GM12878 (cell line): ENCODE measurements at regions not wholly inside any gene's neighbourhood (a gene's known extent, or its start where the extent isn't known, plus 50 kb on each side); places are given as distances from the start of the nearest gene placed in this dataset.

ENCODE experiments used
- ATAC-seq: fragments of 200-7000 bp; cut with Tn5 transposase; 3 replicates; pipeline ENCODE4 v1.9.1; 2020; ENCODE audit warnings: mild to moderate bottlenecking, moderate library complexity
- BruUV-seq: library from RNA; stranded (reverse); fragments of 400-500 nt; replicated peaks from 2 replicates; lab custom pipeline; 2021; lab: Mats Ljungman, UMichigan
- CTCF ChIA-PET: fragments of 300-600 bp; sonication (Branson Sonifier 250); formaldehyde crosslinking; extraction: SDS; loops from one replicate; lab custom pipeline; 2021; ENCODE audit warnings: inconsistent platforms; lab: Yijun Ruan, JAX
- POLR2A ChIA-PET: fragments of 350-600 bp; formaldehyde crosslinking; extraction: SDS; loops from one replicate; lab custom pipeline; 2021; ENCODE audit warnings: inconsistent platforms; lab: Charles Lee
- RAD21 ChIA-PET: fragments of 300-600 bp; sonication (Branson Sonifier 250); formaldehyde crosslinking; loops from one replicate; lab custom pipeline; 2023; ENCODE audit warnings: antibody characterized with exemption; ENCODE audit not compliant: unreplicated experiment; lab: Charles Lee
- SMC1A ChIA-PET: fragments of 300-600 bp; sonication (Branson Sonifier 250); formaldehyde crosslinking; loops from one replicate; lab custom pipeline; 2023; ENCODE audit not compliant: unreplicated experiment, uncharacterized antibody; lab: Charles Lee
- DNase-seq: peaks from one replicate; pipeline ENCODE4 v3.0.0-alpha.2; 2011; ENCODE audit warnings: low read depth, low spot score
- FAIRE-seq: peaks from 3 replicates; lab custom pipeline; 2011; peaks lifted over from hg19 to GRCh38; lab: Jason Lieb, UNC
- H2AFZ ChIP-seq: 2 replicates; pipeline ENCODE4 v1.6.0; 2011; ENCODE audit warnings: low read depth, low read length, control low read depth; ENCODE audit not compliant: control insufficient read depth
- H3K27ac ChIP-seq: 2 replicates; pipeline ENCODE4 v1.5.1; 2011; ENCODE audit warnings: control low read depth; ENCODE audit not compliant: control insufficient read depth, insufficient read depth
- H3K27me3 ChIP-seq, 2 experiments: replicated peaks in 1 of 2; 2 replicates each; pipeline versions ENCODE4 v1.6.0 to v1.6.1; 2011; ENCODE audit warnings: low read length in 1 of 2; ENCODE audit not compliant: control insufficient read depth in 2 of 2, insufficient read depth in 2 of 2
- H3K36me3 ChIP-seq, 2 experiments: 2 replicates each; pipeline ENCODE4 v1.5.1; 2011; ENCODE audit warnings: low read length in 1 of 2; ENCODE audit not compliant: control insufficient read depth in 2 of 2, insufficient read depth in 2 of 2
- H3K4me1 ChIP-seq: 2 replicates; pipeline ENCODE4 v1.6.1; 2011; ENCODE audit warnings: mild to moderate bottlenecking, low read length, moderate library complexity, mixed read lengths; ENCODE audit not compliant: control insufficient read depth, insufficient read depth
- H3K4me2 ChIP-seq: 2 replicates; pipeline ENCODE4 v1.6.0; 2011; ENCODE audit warnings: control low read depth; ENCODE audit not compliant: control insufficient read depth, insufficient read depth
- H3K4me3 ChIP-seq: fragments of 200-600 bp; sonication (generic); 2 replicates; pipeline ENCODE4 v1.5.1; 2016
- H3K79me2 ChIP-seq: 2 replicates; pipeline ENCODE4 v1.6.0; 2011; ENCODE audit warnings: low read length; ENCODE audit not compliant: control insufficient read depth, insufficient read depth
- H3K9ac ChIP-seq: 2 replicates; pipeline ENCODE4 v1.8.0; 2011; ENCODE audit warnings: low read length, control low read depth, mixed read lengths; ENCODE audit not compliant: control insufficient read depth, insufficient read depth
- H3K9me3 ChIP-seq: replicated peaks from 3 replicates; pipeline ENCODE4 v1.5.1; 2011; ENCODE audit warnings: mild to moderate bottlenecking, low read length; ENCODE audit not compliant: control insufficient read depth, insufficient read depth
- H4K20me1 ChIP-seq: 2 replicates; pipeline ENCODE4 v1.6.0; 2011; ENCODE audit not compliant: control insufficient read depth, insufficient read depth
- ETV6 ChIP-seq, 2 experiments: fragments of 450-650 bp in 1 of 2; IDR thresholded peaks in 1 of 2; conservative IDR thresholded peaks in 1 of 2; 2 replicates each; pipeline ENCODE4 v1.6.1; 2014; ENCODE audit warnings: antibody characterized with exemption in 1 of 2, borderline replicate concordance in 1 of 2, low read depth in 1 of 2, mild to moderate bottlenecking in 1 of 2, moderate library complexity in 1 of 2
- RBBP5 ChIP-seq: fragments of 200-600 bp; sonication (generic); conservative IDR thresholded peaks from 2 replicates; pipeline ENCODE4 v1.6.1; 2016
- TARDBP ChIP-seq: IDR thresholded peaks from 2 replicates; pipeline ENCODE4 v1.6.1; 2016; ENCODE audit warnings: borderline replicate concordance
- WRNIP1 ChIP-seq: IDR thresholded peaks from 2 replicates; pipeline ENCODE4 v1.6.1; 2011; ENCODE audit warnings: low read depth, low read length, improper control_type of control experiment, borderline replicate concordance
- WGBS: methylation state at CpG from one replicate; pipeline ENCODE4 v1.1.6; 2016; ENCODE audit warnings: low lambda C conversion rate; ENCODE audit not compliant: insufficient replicate concordance, insufficient coverage; ENCODE audit errors: missing lambda C conversion rate; 5-methylcytosine and 5-hydroxymethylcytosine counted together
- in situ Hi-C: fragments of 300-500 bp; cut with MboI; formaldehyde crosslinking; loops from 9 replicates; pipeline ENCODE4 v1.14.3; 2018; ENCODE audit warnings: mixed read lengths
- intact Hi-C: fragments of 100-400 bp; cut with micrococcal nuclease; formaldehyde crosslinking; loops from one replicate; pipeline ENCODE4 v1.14.2; 2022; ENCODE audit not compliant: unreplicated experiment
- TF ChIP-seq, protein P1 (sequence below): IDR thresholded peaks from 2 replicates; pipeline ENCODE4 v1.6.1; 2011; ENCODE audit warnings: mild to moderate bottlenecking, low read depth, low read length, moderate library complexity; ENCODE audit not compliant: insufficient replicate concordance
- TF ChIP-seq, protein P2 (sequence below): fragments of 450-650 bp; IDR thresholded peaks from 2 replicates; pipeline ENCODE4 v1.6.1; 2017; ENCODE audit warnings: low read depth, mild to moderate bottlenecking, moderate library complexity
- TF ChIP-seq, protein P3 (sequence below): fragments of 450-650 bp; IDR thresholded peaks from 2 replicates; pipeline ENCODE4 v1.6.1; 2017; ENCODE audit warnings: mild to moderate bottlenecking, moderate library complexity
- TF ChIP-seq, protein P4 (sequence below): IDR thresholded peaks from 2 replicates; pipeline ENCODE4 v1.6.1; 2011; ENCODE audit warnings: low read depth, mild to moderate bottlenecking, low read length, moderate library complexity, borderline replicate concordance; ENCODE audit errors: extremely low read depth
- TF ChIP-seq, protein P5 (sequence below): IDR thresholded peaks from 2 replicates; pipeline ENCODE4 v1.6.1; 2012; ENCODE audit warnings: improper control_type of control experiment, low read depth, low read length; ENCODE audit not compliant: insufficient replicate concordance

DNA sequence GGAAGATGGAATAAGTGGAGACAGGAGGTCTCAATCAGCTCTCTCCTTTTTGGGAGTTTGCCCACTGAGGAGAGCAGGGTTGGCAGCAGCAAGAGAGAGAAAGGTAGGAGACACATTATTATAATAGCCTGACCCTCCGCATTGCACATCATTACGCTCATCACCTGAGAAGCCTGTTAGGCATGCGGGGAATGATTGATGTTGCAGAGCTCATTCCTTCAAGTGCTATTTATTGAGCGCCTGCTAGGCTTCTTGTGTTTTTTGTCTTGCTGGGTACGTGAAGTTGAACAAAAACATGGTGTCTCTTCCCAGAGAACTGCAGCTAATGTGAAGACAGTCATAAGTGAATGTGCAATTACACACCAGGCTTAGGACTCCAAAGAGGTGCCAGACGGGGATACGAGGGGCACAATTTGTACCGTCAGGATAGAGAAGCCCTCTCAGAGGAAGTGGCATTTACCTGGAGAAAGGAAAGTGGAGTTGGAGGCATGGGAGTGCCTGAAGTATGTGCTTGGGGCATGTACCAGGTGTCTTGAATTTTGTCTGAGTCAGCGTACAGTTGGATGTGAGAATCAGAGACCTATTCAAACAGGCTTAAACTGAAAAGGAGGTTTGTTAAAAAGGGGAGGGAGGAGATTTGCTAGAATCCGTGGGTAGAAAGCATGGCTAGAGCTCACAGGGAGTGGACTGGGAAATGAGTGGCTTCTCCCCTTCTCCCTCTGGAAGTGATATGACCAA, 90.2 kb upstream of the SOD3 start:
- H3K9me3 ChIP-seq, result no peaks in the 10 kb centered on the region
- H3K4me2 ChIP-seq, result no peak overlapping the region
- no peaks in the 10 kb centered on the region for H3K79me2 ChIP-seq
- no peaks in the 10 kb centered on the region for H3K4me1 ChIP-seq
- ATAC-seq, result no peak
- FAIRE-seq, result no peak
- H3K9ac ChIP-seq, result no peak overlapping the region
- no TSS peak for BruUV-seq
- POLR2A ChIA-PET, result no interaction called here
- in situ Hi-C loops, result no loop called here
- RAD21 ChIA-PET, result no interaction called here
- no peak overlapping the region for H3K27ac ChIP-seq
- SMC1A ChIA-PET, result no interaction called here
- 35% methylated on average over 10 of the region's 10 CpGs for WGBS
- no peaks in the 10 kb centered on the region for H3K27me3 ChIP-seq
- no peak for DNase-seq
- no peaks in the 10 kb centered on the region for H3K36me3 ChIP-seq
- no peak overlapping the region for H2AFZ ChIP-seq
- CTCF ChIA-PET, result no interaction called here
- H4K20me1 ChIP-seq, result no peaks in the 10 kb centered on the region
- H3K4me3 ChIP-seq, result no peak overlapping the region
- intact Hi-C loops, result no loop called here
- TF ChIP-seq, protein P1, sequence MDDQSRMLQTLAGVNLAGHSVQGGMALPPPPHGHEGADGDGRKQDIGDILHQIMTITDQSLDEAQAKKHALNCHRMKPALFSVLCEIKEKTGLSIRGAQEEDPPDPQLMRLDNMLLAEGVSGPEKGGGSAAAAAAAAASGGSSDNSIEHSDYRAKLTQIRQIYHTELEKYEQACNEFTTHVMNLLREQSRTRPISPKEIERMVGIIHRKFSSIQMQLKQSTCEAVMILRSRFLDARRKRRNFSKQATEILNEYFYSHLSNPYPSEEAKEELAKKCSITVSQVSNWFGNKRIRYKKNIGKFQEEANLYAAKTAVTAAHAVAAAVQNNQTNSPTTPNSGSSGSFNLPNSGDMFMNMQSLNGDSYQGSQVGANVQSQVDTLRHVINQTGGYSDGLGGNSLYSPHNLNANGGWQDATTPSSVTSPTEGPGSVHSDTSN, result no peak
- TF ChIP-seq, protein P2, sequence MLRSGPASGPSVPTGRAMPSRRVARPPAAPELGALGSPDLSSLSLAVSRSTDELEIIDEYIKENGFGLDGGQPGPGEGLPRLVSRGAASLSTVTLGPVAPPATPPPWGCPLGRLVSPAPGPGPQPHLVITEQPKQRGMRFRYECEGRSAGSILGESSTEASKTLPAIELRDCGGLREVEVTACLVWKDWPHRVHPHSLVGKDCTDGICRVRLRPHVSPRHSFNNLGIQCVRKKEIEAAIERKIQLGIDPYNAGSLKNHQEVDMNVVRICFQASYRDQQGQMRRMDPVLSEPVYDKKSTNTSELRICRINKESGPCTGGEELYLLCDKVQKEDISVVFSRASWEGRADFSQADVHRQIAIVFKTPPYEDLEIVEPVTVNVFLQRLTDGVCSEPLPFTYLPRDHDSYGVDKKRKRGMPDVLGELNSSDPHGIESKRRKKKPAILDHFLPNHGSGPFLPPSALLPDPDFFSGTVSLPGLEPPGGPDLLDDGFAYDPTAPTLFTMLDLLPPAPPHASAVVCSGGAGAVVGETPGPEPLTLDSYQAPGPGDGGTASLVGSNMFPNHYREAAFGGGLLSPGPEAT, result no peak
- TF ChIP-seq, protein P3, sequence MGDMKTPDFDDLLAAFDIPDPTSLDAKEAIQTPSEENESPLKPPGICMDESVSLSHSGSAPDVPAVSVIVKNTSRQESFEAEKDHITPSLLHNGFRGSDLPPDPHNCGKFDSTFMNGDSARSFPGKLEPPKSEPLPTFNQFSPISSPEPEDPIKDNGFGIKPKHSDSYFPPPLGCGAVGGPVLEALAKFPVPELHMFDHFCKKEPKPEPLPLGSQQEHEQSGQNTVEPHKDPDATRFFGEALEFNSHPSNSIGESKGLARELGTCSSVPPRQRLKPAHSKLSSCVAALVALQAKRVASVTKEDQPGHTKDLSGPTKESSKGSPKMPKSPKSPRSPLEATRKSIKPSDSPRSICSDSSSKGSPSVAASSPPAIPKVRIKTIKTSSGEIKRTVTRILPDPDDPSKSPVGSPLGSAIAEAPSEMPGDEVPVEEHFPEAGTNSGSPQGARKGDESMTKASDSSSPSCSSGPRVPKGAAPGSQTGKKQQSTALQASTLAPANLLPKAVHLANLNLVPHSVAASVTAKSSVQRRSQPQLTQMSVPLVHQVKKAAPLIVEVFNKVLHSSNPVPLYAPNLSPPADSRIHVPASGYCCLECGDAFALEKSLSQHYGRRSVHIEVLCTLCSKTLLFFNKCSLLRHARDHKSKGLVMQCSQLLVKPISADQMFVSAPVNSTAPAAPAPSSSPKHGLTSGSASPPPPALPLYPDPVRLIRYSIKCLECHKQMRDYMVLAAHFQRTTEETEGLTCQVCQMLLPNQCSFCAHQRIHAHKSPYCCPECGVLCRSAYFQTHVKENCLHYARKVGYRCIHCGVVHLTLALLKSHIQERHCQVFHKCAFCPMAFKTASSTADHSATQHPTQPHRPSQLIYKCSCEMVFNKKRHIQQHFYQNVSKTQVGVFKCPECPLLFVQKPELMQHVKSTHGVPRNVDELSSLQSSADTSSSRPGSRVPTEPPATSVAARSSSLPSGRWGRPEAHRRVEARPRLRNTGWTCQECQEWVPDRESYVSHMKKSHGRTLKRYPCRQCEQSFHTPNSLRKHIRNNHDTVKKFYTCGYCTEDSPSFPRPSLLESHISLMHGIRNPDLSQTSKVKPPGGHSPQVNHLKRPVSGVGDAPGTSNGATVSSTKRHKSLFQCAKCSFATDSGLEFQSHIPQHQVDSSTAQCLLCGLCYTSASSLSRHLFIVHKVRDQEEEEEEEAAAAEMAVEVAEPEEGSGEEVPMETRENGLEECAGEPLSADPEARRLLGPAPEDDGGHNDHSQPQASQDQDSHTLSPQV, result no peak
- TF ChIP-seq TARDBP, result no peak
- TF ChIP-seq, protein P4, sequence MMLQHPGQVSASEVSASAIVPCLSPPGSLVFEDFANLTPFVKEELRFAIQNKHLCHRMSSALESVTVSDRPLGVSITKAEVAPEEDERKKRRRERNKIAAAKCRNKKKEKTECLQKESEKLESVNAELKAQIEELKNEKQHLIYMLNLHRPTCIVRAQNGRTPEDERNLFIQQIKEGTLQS, result no peak
- TF ChIP-seq WRNIP1, result no peak
- TF ChIP-seq RBBP5, result no peak
- TF ChIP-seq ETV6 (conservative IDR thresholded peaks at IDR 0.05 in 1 of 2, IDR thresholded peaks at IDR 0.05 in 1 of 2; ENCODE audit: borderline replicate concordance in 1 of 2, low read depth in 1 of 2), result no peak
- TF ChIP-seq, protein P5, sequence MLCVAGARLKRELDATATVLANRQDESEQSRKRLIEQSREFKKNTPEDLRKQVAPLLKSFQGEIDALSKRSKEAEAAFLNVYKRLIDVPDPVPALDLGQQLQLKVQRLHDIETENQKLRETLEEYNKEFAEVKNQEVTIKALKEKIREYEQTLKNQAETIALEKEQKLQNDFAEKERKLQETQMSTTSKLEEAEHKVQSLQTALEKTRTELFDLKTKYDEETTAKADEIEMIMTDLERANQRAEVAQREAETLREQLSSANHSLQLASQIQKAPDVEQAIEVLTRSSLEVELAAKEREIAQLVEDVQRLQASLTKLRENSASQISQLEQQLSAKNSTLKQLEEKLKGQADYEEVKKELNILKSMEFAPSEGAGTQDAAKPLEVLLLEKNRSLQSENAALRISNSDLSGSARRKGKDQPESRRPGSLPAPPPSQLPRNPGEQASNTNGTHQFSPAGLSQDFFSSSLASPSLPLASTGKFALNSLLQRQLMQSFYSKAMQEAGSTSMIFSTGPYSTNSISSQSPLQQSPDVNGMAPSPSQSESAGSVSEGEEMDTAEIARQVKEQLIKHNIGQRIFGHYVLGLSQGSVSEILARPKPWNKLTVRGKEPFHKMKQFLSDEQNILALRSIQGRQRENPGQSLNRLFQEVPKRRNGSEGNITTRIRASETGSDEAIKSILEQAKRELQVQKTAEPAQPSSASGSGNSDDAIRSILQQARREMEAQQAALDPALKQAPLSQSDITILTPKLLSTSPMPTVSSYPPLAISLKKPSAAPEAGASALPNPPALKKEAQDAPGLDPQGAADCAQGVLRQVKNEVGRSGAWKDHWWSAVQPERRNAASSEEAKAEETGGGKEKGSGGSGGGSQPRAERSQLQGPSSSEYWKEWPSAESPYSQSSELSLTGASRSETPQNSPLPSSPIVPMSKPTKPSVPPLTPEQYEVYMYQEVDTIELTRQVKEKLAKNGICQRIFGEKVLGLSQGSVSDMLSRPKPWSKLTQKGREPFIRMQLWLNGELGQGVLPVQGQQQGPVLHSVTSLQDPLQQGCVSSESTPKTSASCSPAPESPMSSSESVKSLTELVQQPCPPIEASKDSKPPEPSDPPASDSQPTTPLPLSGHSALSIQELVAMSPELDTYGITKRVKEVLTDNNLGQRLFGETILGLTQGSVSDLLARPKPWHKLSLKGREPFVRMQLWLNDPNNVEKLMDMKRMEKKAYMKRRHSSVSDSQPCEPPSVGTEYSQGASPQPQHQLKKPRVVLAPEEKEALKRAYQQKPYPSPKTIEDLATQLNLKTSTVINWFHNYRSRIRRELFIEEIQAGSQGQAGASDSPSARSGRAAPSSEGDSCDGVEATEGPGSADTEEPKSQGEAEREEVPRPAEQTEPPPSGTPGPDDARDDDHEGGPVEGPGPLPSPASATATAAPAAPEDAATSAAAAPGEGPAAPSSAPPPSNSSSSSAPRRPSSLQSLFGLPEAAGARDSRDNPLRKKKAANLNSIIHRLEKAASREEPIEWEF, result no peak
